A549 (cell line): ENCODE measurements at regions not wholly inside any gene's neighbourhood (a gene's known extent, or its start where the extent isn't known, plus 50 kb on each side); places are given as distances from the start of the nearest gene placed in this dataset.

Experiments used
- ATAC-seq, 2 experiments: fragments of 200-7000 bp in 1 of 2; fragments of >200 bp in 1 of 2; cut with Nextera tagmentation in 1 of 2; cut with Tn5 transposase in 1 of 2; 3 replicates each; pipeline versions ENCODE4 v1.8.0 to v1.9.1; 2018 to 2020; ENCODE audit warnings: mild to moderate bottlenecking in 1 of 2, moderate library complexity in 1 of 2
- CTCF ChIA-PET: fragments of 300-600 bp; sonication (Branson Sonifier 250); formaldehyde crosslinking; extraction: SDS; loops from one replicate; lab custom pipeline; 2021; ENCODE audit warnings: antibody characterized with exemption, inconsistent platforms; lab: Yijun Ruan, JAX
- POLR2A ChIA-PET: fragments of 350-600 bp; formaldehyde crosslinking; extraction: SDS; loops from one replicate; lab custom pipeline; 2021; ENCODE audit warnings: antibody characterized with exemption, inconsistent platforms; lab: Yijun Ruan, JAX
- DNase-seq, 2 experiments: peaks; one replicate each; pipeline versions ENCODE4 v3.0.0 to v3.0.0-alpha.2; 2011 to 2016; ENCODE audit warnings: low read depth in 1 of 2, low spot score in 1 of 2
- FAIRE-seq: peaks from 2 replicates; lab custom pipeline; 2011; peaks lifted over from hg19 to GRCh38; lab: Jason Lieb, UNC
- H3K27ac ChIP-seq, 2 experiments: fragments of >200 bp; sonication (Bioruptor Twin); formaldehyde crosslinking; 3 replicates each; pipeline ENCODE4 v1.5.1; 2016 to 2017
- H3K4me1 ChIP-seq: fragments of >200 bp; sonication (Bioruptor Twin); formaldehyde crosslinking; 3 replicates; pipeline ENCODE4 v1.6.1; 2016
- H3K4me2 ChIP-seq: fragments of >200 bp; sonication (Bioruptor Twin); formaldehyde crosslinking; 3 replicates; pipeline ENCODE4 v1.6.1; 2016
- H3K4me3 ChIP-seq: fragments of >200 bp; sonication (Bioruptor Twin); formaldehyde crosslinking; 3 replicates; pipeline ENCODE4 v1.5.1; 2016
- H3K9me3 ChIP-seq: fragments of >200 bp; sonication (Bioruptor Twin); formaldehyde crosslinking; 3 replicates; pipeline ENCODE4 v1.6.1; 2016
- BHLHE40 ChIP-seq: IDR thresholded peaks from 2 replicates; pipeline ENCODE4 v1.6.1; 2012; ENCODE audit warnings: low read depth, low read length, inconsistent platforms
- CBX2 ChIP-seq: fragments of 200-600 bp; sonication (generic); IDR thresholded peaks from 2 replicates; pipeline ENCODE4 v1.6.1; 2016; ENCODE audit warnings: low read depth, mild to moderate bottlenecking, borderline replicate concordance
- CEBPB ChIP-seq, 2 experiments: fragments of >200 bp in 1 of 2; sonication (Bioruptor Twin) in 1 of 2; formaldehyde crosslinking in 1 of 2; IDR thresholded peaks; 2 replicates each; pipeline ENCODE4 v1.6.1; 2012 to 2016
- EP300 ChIP-seq, 2 experiments: fragments of >200 bp; sonication (Bioruptor Twin); formaldehyde crosslinking; IDR thresholded peaks; 2 replicates in 1 of 2; 3 replicates in 1 of 2; pipeline ENCODE4 v1.6.1; 2016 to 2017
- GATA3 ChIP-seq: IDR thresholded peaks from 2 replicates; pipeline ENCODE4 v1.6.1; 2012; ENCODE audit warnings: borderline replicate concordance
- MAFK ChIP-seq: fragments of 450-650 bp; IDR thresholded peaks from 2 replicates; pipeline ENCODE4 v1.6.1; 2014; ENCODE audit not compliant: partially characterized antibody
- NPAS2 ChIP-seq: fragments of 250-450 bp; sonication (Bioruptor Pico); IDR thresholded peaks from 2 replicates; pipeline ENCODE4 v1.8.0; 2022; ENCODE audit warnings: mild to moderate bottlenecking, moderate library complexity, borderline replicate concordance
- PHF8 ChIP-seq: fragments of 200-600 bp; sonication (generic); IDR thresholded peaks from 2 replicates; pipeline ENCODE4 v1.6.1; 2016; ENCODE audit warnings: low read depth, mild to moderate bottlenecking, antibody characterized with exemption, moderate library complexity, borderline replicate concordance
- SREBF2 ChIP-seq: fragments of 450-650 bp; IDR thresholded peaks from 2 replicates; pipeline ENCODE4 v1.6.1; 2014; ENCODE audit warnings: mild to moderate bottlenecking, moderate library complexity
- ZSCAN20 ChIP-seq: fragments of 250-450 bp; sonication (Bioruptor Pico); IDR thresholded peaks from 2 replicates; pipeline ENCODE4 v1.8.0; 2022; ENCODE audit warnings: mild to moderate bottlenecking, moderate library complexity
- WGBS: methylation state at CpG from one replicate; pipeline ENCODE4 v1.1.6; 2017; ENCODE audit errors: missing lambda C conversion rate; 5-methylcytosine and 5-hydroxymethylcytosine counted together
- TF ChIP-seq, protein P1 (sequence below): fragments of 200-600 bp; sonication (generic); IDR thresholded peaks from 2 replicates; pipeline ENCODE4 v1.6.1; 2016; ENCODE audit warnings: antibody characterized with exemption, mild to moderate bottlenecking, moderate library complexity
- TF ChIP-seq, protein P2 (sequence below): fragments of 450-650 bp; IDR thresholded peaks from 2 replicates; pipeline ENCODE4 v1.6.1; 2014; ENCODE audit warnings: antibody characterized with exemption
- TF ChIP-seq, protein P3 (sequence below): fragments of >200 bp; sonication (Bioruptor Twin); formaldehyde crosslinking; IDR thresholded peaks from 3 replicates; pipeline ENCODE4 v1.5.1; 2016

DNA sequence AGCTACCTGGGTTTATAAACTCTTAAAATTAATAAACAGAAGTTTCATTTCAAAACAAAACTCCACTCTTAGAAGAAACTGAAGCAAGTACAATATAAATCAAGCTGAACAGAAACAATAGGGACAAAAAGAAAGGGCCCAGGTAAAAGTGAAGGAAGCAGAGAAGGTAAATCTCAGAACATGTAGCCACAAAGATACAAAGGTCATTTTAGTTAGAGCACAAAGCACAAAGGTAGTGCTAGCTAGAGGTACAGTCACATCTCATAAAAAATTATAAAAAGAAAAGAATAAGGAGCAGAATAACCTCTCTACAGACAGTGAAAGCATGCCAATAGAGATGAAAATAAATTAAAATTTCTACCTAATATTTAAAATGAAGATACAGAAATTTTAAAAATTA is 90.4 kb upstream of the C5orf63 start:
- POLR2A ChIA-PET = no interaction called here
- CTCF ChIA-PET = no interaction called here
- Histone ChIP-seq H3K27ac (no peak overlapping the region), H3K4me1 (no peaks in the 10 kb centered on the region), H3K9me3 (no peaks in the 10 kb centered on the region; the same call in 2 of the 3 replicates), H3K4me2 (no peak overlapping the region), H3K4me3 (no peak overlapping the region)
- ATAC-seq (no peak), DNase-seq (no peak), FAIRE-seq (no peak)
- TF ChIP-seq PHF8 (no peak), CBX2 (no peak), GATA3 (no peak), ZSCAN20 (CRISPR knock-in tag) (no peak)
- TF ChIP-seq, protein P1, sequence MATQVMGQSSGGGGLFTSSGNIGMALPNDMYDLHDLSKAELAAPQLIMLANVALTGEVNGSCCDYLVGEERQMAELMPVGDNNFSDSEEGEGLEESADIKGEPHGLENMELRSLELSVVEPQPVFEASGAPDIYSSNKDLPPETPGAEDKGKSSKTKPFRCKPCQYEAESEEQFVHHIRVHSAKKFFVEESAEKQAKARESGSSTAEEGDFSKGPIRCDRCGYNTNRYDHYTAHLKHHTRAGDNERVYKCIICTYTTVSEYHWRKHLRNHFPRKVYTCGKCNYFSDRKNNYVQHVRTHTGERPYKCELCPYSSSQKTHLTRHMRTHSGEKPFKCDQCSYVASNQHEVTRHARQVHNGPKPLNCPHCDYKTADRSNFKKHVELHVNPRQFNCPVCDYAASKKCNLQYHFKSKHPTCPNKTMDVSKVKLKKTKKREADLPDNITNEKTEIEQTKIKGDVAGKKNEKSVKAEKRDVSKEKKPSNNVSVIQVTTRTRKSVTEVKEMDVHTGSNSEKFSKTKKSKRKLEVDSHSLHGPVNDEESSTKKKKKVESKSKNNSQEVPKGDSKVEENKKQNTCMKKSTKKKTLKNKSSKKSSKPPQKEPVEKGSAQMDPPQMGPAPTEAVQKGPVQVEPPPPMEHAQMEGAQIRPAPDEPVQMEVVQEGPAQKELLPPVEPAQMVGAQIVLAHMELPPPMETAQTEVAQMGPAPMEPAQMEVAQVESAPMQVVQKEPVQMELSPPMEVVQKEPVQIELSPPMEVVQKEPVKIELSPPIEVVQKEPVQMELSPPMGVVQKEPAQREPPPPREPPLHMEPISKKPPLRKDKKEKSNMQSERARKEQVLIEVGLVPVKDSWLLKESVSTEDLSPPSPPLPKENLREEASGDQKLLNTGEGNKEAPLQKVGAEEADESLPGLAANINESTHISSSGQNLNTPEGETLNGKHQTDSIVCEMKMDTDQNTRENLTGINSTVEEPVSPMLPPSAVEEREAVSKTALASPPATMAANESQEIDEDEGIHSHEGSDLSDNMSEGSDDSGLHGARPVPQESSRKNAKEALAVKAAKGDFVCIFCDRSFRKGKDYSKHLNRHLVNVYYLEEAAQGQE = no peak

DNA sequence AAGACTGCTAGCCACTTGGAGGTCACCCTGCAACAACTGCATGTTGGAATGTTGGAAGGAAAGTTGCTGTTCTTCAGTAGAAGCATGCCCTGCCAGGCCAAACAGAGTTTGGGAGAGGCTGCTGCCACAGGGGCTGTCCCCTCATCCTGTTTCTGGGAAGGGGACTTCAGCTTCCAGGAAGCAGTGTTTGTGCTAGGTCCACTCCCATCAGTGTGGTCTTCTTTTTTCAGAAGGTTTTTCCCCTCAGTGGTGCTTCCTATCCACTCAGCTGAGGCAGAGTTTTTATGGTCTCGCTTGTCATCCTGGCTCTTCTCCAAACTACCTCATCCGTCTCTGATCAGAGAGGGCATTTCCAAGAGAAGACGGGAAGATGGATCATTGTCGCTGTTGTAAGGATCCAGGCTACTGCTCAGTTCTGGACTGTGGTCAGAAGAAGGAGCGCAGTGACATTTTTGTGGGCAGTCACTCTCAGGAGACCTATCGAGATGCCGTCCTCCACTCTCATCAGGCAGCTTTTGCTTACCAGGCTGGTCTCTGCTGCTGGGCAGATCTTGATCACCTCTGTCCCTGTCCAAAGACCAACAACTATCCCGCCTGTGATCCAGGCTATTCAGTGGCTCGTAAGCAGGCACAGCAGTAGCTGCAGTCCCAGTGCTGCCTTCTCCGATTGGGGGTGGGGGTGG is 97.8 kb upstream of the C5orf63 start:
- TF ChIP-seq, protein P1 = no peak
- TF ChIP-seq BHLHE40 = no peak
- TF ChIP-seq EP300 (IDR thresholded peaks at IDR 0.05) = no peak
- TF ChIP-seq, protein P2, sequence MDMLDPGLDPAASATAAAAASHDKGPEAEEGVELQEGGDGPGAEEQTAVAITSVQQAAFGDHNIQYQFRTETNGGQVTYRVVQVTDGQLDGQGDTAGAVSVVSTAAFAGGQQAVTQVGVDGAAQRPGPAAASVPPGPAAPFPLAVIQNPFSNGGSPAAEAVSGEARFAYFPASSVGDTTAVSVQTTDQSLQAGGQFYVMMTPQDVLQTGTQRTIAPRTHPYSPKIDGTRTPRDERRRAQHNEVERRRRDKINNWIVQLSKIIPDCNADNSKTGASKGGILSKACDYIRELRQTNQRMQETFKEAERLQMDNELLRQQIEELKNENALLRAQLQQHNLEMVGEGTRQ = no peak
- TF ChIP-seq, protein P3, sequence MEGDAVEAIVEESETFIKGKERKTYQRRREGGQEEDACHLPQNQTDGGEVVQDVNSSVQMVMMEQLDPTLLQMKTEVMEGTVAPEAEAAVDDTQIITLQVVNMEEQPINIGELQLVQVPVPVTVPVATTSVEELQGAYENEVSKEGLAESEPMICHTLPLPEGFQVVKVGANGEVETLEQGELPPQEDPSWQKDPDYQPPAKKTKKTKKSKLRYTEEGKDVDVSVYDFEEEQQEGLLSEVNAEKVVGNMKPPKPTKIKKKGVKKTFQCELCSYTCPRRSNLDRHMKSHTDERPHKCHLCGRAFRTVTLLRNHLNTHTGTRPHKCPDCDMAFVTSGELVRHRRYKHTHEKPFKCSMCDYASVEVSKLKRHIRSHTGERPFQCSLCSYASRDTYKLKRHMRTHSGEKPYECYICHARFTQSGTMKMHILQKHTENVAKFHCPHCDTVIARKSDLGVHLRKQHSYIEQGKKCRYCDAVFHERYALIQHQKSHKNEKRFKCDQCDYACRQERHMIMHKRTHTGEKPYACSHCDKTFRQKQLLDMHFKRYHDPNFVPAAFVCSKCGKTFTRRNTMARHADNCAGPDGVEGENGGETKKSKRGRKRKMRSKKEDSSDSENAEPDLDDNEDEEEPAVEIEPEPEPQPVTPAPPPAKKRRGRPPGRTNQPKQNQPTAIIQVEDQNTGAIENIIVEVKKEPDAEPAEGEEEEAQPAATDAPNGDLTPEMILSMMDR = no peak
- no peak for TF ChIP-seq NPAS2 (CRISPR knock-in tag)
- TF ChIP-seq MAFK = no peak
- TF ChIP-seq SREBF2 = no peak
- TF ChIP-seq CEBPB (IDR thresholded peaks at IDR 0.05) = no peak
- ATAC-seq (no peak), DNase-seq (no peak), FAIRE-seq (no peak)
- 56% methylated on average over 7 of the region's 10 CpGs for WGBS
- Histone ChIP-seq H3K4me2 (no peak overlapping the region), H3K9me3 (no peaks in the 10 kb centered on the region), H3K4me1 (no peaks in the 10 kb centered on the region), H3K27ac (no peak overlapping the region), H3K4me3 (no peak overlapping the region)
- CTCF ChIA-PET = no interaction called here
- POLR2A ChIA-PET = no interaction called here
